ENCODE measurements at regions not wholly inside any gene's neighbourhood (a gene's known extent, or its start where the extent isn't known, plus 50 kb on each side); places are given as distances from the start of the nearest gene placed in this dataset.

DNA sequence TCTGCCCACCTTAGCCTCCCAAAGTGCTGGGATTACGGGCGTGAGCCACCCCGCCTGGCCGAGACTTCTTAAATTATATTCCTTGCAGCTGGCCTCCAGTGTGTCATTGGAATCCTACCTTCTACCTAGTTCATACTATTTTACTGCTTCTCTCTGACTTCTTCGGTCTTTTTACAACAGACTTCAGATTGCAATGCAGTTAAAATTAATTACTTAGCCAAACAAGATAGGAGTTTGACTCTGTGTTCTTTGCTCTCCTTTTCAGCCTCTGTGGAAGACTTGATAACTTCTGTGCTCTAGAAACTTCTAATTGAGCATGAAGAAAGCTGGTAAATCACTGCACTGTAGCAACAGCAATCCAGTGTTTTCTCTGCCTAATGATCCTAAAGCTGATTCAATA, 199.5 kb downstream of the GASK1B start:
- no peak for DNase-seq (ENCODE audit: low read depth)

- DNase-seq (ENCODE audit: low read depth), result no peak
Measured at GRCh38 chr4:157964463-157964862, 208.4 kb downstream of the GASK1B start.

GRCh38 chr4:157961229-157961990, 211.4 kb downstream of the GASK1B start:
- no peak for DNase-seq (ENCODE audit: low read depth)

DNA sequence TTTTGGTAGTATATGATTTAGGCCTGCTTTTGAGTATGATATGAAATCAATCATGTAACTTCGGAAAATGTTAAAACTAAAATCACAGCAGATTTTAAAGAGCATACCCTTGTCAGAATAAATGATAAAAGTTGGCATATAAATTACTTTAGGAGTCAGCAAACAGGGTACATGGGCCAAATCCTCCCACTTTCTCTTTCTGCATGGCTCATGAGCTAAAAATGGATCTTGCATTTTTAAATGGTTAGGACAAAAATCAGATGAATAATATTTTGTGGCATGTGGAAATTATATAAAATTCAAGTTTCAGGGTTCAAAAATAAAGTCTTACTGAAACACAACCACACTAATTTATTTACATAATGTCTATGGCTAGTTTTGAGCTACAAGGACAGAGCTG, 214.9 kb downstream of the GASK1B start:
- no peak for DNase-seq (ENCODE audit: low read depth)

DNA sequence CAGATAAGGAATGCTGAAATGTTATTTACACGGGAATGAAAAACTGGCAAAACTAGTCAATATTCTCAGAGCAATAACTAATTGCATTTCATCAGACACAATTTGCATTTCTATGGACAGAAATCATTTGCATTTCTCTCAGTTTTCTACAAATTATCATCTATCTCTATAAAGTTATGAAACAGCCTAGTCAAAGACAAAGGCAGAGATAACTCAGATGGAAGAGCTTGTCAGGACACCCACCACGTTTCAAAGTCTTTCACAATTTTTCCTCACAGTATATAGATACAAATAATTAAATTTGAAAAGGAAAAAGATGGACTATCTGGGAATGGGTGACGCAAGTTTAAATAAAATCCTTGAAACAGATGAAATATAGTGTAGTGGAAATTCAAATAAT, 230.8 kb downstream of the GASK1B start:
- no peak for DNase-seq (ENCODE audit: low read depth)

GRCh38 chr4:157934151-157934550, 238.7 kb downstream of the GASK1B start:
- DNase-seq (ENCODE audit: low read depth), result no peak

- DNase-seq (ENCODE audit: low read depth), result no peak
Measured at GRCh38 chr4:157932936-157933335, 239.9 kb downstream of the GASK1B start.

GRCh38 chr4:157929486-157929885, 243.3 kb downstream of the GASK1B start:
- DNase-seq (ENCODE audit: low read depth), result no peak

- no peak for DNase-seq (ENCODE audit: low read depth)
Measured at GRCh38 chr4:157918036-157918832, 254.6 kb downstream of the GASK1B start.

- no peak for DNase-seq (ENCODE audit: low read depth)
Measured at GRCh38 chr4:157912212-157912611, 260.6 kb downstream of the GASK1B start.

DNA sequence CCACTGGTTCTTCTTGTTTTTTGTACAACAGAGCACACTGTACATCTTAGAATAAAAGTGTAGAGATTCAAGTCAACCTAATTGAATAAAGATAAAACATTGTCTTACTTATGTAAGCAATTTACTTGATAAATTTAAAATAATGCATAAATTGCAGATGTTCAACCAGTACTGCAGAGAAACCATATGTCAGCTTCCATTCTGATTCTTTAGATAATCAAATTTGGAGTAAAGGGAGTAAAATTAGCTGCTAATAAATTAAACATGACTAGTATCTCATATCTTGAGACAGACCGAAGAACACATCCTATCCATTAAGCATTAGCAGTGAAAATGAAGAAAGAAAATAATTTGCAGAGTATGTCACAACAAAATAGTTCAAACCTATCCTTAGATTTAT, 261.2 kb downstream of the GASK1B start:
- no peak for DNase-seq (ENCODE audit: low read depth)

GRCh38 chr4:157908691-157909090, 264.1 kb downstream of the GASK1B start:
- DNase-seq (ENCODE audit: low read depth), result no peak

DNA sequence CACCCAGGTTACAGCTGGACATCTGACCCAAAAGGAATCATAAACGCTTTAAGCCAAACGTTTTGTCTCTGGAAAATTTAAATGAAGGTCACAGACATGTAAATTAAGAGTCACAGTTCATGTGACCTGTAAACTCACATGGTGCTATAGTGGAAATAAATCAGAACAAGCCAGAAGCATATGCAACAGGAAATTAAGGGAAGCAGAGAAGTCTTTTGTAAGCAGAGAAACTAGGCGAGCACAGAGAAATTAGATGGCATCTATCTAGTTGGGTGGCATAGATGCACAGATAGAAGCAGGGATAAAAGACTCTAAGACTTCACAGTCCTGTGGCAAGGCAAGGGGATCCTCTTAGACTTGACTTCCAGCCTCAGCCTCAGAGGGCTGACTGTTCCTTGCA, 264.8 kb downstream of the GASK1B start:
- no peak for DNase-seq (ENCODE audit: low read depth)

GRCh38 chr4:157907226-157907946, 265.4 kb downstream of the GASK1B start:
- no peak for DNase-seq (ENCODE audit: low read depth)

- peak; percentile 67 for DNase-seq (ENCODE audit: low read depth)
Measured at GRCh38 chr4:157898836-157899605, 273.8 kb downstream of the GASK1B start.

DNA sequence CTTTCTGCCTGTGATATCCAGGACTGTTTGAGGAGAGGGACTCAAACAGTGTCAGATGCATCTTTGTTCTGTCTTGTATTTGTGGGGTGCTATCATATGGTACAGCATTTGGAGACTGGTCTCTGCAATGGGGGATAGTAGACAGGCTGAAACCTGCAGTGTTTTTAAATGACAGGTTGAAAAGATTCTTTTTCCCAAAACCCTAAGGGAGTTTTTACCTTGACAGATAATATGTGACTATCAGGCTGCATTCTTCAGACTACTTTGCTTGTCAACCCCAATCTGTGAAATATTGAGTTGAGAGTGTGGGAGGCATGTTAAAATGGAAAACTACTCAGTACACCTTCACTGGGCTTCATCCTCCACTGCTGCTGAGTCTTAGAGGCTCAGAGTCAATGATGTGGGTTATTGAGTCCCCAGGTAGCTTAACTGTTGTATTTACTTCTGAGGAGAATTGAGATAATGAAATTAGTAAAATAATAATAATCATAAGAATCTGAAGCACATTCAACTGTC, 274.9 kb downstream of the GASK1B start:
- DNase-seq (ENCODE audit: low read depth), result no peak

DNA sequence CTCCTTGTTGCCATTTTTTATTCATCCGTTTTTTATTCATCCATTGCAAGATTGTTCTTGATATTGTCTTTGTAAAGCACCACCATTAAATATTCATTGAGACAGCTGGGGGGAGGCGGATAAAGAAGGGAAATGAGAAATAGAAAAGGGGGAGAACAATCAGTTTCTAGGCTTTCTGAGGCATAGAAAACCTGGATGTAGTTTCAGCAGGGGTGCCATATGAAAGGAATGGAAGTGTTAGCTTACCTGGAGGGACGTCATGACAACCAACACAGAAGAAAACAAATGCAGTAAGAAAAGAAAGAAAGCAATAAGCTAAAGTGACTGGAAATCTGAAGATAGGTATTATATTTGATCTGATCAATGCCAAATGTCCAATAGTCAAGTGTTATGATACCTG, 276.1 kb downstream of the GASK1B start:
- DNase-seq (ENCODE audit: low read depth), result no peak

- DNase-seq (ENCODE audit: low read depth), result no peak
Measured at GRCh38 chr4:157895205-157895604, 277.6 kb downstream of the GASK1B start.

DNA sequence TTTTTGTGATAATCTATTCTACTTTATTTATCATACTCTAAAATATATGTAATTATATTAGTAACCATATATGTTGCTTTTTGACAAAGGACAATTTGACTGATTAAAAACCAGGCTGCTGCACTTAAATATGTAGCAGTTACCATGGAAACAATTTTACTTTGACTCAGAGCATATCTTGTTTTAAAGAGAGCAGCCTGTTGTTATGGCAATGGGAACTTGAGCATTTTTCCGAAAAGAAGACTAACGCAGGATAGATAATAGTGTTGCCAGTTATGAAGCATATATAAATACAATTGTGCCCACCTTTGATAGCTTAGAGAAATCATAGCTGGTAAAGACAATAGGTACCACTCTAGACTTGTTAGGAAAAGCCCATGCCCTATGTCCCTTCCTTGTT, 283.0 kb downstream of the GASK1B start:
- DNase-seq (ENCODE audit: low read depth), result no peak

- no peak for DNase-seq (ENCODE audit: low read depth)
Measured at GRCh38 chr4:157888281-157888680, 284.5 kb downstream of the GASK1B start.

DNA sequence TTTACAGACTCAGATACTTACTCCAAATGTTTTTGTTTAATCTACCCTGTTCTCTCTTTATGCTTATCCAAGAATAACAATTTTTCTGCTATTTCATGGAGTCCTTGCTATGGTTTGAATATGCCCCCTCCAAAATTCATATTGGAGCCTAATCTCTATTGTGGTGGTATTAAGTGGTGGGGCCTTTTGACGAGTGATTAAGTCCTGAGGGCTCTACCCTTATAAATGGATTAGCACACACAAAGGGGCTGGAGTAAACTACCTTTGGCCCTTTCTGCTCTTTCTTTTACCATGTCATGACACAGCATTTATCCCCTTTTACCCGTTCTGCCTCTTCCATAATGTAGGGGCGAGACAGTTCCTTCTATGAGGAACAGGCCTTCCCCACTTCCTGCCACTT, 285.5 kb downstream of the GASK1B start:
- no peak for DNase-seq (ENCODE audit: low read depth)
